ENCODE measurements at regions not wholly inside any gene's neighbourhood (a gene's known extent, or its start where the extent isn't known, plus 50 kb on each side); places are given as distances from the start of the nearest gene placed in this dataset.

DNA sequence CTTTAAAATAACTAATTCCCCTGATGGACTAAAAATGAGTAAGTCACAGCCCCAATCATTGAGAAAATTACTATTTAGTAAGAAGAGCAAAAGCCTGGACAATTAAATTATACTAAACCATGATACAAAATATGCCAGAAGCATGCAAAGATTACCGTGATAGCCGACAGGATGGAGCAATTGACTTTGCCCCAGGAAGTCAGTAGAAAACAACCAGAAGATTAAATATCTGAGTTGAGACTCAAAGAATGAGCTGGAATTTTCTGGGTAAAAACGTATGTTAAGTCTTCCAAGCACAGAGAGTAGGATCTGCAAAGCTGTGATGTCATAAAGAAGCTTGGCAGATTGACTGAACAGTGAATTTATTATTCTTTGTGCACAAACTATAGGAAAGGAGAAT lies 816.1 kb upstream of the TENM3 start:
- no peak for DNase-seq (ENCODE audit: low spot score)

DNA sequence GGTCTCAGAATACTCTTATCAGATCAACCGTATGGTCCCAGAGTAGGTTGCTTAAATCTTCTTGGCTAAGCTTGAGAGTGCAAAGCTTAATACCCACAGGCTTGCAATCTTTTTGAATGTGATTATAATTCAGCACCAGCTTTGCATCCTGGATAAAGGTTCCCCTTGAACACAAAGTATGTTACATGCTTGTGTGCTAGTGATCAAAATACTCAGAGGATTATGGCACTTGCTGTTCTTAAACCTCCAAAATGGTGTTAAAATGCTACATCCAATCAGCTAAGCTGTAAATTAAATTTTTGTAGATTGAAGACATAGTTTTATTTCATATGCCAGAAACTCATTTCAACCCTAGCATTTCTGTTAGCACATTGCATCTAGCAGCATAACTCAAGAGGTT lies 812.2 kb upstream of the TENM3 start:
- DNase-seq (ENCODE audit: low spot score) = no peak

DNA sequence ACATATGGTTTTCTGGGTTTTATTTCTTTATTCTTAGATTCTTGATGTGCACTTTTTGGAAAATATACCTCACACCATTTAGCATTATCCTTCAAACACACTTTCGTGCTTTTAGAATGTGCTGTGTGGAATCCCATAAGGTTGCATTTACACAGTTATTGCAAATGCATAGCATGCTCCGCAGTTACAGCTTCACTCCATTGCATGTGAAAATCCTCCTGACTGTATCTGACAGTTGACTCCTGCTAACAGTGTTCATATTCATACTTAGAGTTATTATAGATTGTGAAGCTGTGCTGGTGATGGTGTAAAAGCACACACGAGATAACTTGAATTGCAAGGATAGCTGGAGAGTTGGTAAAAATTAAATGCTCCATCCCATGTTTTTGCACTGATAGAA lies 811.5 kb upstream of the TENM3 start:
- no peak for DNase-seq (ENCODE audit: low spot score)

DNA sequence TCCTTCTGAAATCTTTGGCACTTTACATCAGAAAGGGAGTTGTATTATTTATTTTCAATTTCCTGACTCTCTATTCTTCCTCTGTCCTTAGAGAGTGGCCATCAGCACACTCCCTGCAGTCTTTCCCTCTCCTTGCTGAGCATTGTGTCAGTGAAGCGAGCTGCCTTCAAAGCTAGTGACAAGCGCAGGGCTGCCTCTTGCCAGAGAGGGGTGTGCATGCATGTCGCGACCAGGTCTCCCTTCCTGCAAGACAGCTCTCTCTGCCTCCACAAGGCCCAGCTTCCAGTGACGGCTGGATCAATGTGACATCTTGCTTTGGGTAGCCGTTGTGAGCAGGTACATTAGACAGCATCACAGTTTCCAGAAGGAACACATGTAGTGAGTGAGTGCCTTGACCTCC lies 810.9 kb upstream of the TENM3 start:
- DNase-seq (ENCODE audit: low spot score) = no peak

DNA sequence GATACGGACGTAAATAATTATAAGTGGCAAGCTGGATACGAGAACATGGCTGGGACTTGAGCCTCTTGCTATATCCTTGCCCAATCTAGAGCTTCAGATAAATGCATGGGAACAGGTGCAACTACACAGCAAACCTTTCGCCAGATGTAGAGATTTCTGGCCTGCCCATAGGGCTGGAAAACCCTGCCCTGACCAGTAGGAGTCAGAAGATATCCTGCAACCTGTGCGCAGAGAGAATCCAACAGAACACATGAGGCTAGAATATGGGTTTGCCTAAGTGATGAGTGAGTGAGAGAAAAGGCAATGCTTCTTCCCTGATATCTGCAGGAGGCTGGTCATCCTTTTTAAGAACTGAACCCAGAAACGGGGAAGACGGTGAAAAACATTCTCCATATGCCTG lies 805.3 kb upstream of the TENM3 start:
- DNase-seq (ENCODE audit: low spot score) = no peak

DNA sequence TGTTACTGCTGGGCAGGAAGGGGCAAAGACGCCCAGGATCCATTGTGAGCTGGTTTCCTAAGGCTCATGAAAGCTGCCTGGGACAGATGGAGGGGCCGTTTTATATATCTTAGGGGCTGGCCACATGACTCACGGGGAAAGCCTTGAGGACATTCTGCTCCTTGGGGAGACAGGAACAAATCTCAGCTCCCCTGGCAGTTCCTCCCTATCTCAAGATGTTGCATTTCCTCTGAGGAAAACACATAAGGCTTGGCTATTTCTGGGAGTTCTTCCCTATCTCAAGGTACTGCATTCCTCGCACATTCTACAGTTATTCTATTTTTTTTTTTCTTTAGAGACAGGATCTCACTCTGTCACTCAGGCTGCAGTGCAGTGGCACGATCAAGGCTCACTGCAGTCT lies 804.6 kb upstream of the TENM3 start:
- no peak for DNase-seq (ENCODE audit: low spot score)

DNA sequence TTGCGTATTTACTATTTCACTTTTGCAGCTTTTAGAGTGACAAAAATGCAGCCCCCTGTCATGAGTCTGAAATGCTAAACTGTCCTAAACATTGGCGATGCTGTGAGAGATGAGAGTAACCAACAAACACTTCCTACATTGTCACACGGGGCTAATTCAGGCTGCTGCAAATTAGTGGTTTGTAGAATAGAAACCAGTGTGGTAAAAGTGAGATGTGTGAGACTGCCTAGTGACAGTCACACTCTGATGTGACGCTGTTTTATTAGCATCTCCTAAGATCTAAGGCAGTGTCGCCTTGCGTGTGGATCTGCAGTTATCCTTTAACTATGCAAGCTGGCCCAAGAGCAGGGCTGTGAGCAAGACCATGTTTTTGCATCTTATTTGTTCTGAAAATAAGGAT lies 800.2 kb upstream of the TENM3 start:
- DNase-seq (ENCODE audit: low spot score) = no peak

DNA sequence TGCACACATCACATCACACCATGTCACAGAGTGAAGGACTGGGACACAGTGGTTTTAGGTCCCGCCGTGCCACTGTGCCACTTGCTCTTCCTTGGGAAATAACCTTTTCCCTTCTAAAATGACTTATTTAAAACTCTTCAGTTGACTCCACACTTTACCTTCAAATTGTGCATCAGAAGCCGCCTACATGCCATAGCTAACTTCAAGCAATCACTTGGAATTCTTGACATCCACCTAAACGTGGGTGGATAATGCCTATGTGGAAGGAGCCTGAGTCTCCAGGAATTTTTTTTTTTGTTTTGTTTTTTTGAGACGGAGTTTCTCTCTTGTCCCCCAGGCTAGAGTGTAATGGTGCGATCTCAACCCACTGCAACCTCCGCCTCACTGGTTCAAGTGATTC lies 777.4 kb upstream of the TENM3 start:
- DNase-seq (ENCODE audit: low spot score) = no peak

DNA sequence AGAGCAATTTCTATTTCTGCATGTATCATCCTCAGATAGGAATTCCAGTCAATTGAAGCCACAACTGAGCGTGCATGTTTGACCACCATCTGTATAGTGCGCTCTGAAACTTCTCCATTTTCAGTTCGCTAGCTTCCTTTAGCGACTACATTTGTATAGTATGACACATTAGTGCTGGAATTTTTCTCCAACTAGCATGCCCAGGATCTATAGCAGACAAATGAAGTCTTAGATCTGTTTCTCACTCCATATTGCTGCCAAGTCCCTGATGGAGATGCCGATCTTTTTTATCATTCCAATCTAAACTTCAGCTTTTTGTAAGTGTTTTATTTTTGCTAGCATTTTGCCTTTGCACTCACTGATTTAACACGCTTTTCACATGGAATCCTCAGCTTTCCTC lies 774.8 kb upstream of the TENM3 start:
- no peak for DNase-seq (ENCODE audit: low spot score)

DNA sequence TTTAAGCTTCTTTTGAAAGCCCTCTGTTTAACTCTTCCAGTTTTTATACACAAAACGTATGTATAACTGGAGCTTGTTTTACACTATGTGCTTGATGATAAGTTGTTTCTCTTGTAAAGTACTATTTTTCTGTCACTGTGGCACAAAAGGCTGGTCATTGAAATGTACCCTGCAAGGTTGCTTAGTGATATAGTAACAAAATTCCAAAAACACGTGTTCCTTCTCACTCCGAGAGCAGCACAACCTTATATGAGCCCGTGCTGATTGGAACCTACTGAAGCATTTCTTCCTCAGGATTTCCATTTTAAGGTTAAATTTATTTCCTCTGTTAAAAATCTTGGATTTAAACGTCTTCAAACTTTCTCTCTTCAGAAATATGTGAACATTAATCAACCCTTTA lies 772.9 kb upstream of the TENM3 start:
- DNase-seq (ENCODE audit: low spot score) = no peak

DNA sequence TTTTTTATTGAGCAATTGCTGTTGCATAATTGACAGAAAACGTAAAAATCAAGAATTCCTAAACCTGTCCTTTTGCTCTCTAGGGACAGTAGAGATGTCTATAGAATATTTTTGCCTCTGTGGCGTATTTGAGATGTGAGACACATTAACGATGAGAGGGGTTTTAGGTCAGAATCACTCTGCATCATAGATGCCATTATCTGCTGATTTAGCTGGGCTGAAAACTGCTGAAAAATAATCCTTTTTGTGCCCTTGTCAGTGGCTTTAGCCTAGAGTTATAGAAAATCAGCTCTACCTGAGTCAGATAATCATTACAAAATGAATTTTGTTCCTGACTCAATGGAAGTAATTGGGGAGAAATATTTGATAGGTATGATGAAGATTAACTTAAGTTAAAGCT lies 767.8 kb upstream of the TENM3 start:
- no peak for DNase-seq (ENCODE audit: low spot score)

DNA sequence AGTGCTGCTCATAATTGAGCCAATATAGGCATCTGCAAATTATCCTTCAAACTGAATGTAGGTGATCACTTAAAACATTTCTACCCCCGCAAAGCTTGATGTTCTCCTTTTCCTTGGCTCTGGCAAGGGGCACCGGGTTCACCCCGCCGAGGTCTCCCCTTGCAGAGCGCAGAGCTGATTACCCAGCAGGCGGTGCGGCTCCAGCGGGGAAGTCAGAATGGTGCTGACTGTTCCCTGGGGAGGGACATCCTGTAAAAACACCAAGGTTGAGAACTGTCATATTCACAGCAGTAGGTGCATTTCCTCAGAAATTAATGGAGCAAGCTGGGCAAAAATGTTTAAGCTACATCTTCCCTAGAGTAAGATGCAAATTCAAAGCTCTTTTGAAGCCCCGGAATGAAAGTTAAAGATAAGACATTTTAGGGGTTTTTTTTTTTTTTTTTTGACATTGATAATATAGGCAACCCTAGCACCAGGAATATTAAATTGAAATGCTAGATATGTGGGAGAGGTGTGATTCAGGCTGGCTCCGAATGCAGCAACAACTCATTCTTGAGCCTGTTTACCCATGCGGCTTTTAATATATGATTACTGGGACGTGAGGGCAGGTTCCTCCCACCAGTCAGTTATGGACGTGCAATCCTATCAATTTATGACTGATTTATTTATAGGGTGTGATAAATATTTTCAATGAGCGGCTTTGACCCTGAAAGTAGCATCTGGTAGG lies 767.3 kb upstream of the TENM3 start:
- DNase-seq (ENCODE audit: low spot score) = no peak

DNA sequence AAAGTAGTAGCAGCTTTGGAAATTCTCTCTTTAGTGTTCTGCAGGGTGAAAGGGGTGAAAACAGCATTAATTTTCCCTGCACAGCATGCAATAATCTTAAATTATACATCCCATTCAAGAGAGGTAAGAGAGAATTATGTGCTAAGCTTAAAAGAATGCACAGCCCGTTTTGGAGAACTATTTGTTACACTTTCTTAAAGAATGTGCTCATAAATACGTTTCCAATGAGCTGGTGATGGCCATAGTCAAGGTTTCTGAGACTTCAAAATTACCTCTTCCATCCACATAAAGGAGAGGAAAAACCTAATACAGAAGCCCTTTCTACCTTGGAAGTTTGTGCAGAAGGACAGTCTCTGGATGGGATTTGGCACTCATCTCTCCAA lies 766.7 kb upstream of the TENM3 start:
- no peak for DNase-seq (ENCODE audit: low spot score)

DNA sequence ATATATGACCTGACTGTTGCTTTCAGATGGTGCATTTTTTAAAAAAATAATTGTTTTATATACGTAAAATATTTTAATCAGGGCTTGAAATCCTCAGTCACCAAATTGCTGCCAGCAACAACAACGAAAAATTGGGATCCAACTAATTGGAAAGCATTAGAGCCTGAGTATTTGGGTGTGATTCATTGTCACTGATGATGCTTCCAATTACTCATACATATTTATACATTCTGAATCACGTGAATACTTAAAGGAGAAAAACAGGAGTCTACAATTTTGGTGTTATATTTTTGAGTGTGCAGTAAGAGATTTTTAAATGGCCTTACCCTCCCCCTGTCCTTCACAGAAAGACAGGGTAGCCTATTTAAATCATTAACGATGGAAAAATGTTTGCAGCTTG lies 765.6 kb upstream of the TENM3 start:
- DNase-seq (ENCODE audit: low spot score) = no peak

DNA sequence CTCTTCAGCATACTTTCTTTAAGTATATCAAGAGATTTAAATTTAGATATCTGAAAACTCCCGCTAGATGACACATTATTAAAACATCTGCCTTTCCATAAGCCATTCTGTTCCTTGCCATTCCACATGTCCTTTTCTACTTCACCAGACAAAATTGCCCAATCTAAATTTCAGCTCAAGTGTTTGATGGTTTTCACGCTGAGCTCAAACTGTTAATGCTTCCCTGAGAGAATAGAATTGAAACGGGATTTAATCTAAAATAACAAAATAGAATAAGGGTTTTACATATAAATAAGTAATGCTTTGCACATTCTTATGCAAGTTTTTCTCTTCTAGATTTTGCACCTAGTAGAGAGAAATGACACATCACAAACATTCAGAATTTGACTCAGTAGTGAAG lies 764.5 kb upstream of the TENM3 start:
- DNase-seq (ENCODE audit: low spot score) = no peak

DNA sequence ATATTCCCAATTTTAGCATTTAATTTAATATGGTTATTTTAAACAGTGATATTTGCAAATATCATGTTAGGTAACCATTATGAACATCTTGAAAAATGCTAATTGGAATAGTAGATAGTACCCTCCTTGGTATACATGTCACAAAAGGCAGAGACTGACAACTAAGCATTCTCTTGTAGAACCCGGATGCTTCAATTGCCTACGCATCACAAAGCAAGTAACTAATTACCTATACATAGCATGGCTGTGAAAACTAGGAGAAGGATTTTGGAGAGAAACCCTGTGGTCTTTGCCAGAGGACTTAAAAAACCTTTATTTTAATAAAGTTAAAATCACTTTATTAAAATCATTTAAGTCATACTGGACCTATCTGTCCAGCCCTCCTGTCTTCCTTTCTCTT lies 764.1 kb upstream of the TENM3 start:
- DNase-seq (ENCODE audit: low spot score) = no peak

DNA sequence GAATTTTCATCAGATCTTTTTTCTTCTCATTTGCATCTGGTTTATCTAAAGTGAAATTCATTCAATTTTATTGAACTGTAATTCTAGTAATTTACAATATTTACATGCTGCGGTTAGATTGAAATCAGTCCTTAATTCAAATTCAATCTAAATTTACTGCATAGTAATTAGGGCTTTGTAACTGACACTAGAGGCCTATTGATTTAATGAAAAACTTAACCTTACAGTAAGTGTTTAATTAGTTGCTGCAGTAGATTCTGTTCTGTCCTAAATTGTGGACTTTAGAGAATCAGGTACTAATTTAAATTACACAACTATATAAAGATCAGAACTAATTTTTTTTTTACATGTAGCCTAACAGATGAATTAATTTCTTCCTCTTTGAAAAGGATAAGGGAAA lies 758.8 kb upstream of the TENM3 start:
- no peak for DNase-seq (ENCODE audit: low spot score)

DNA sequence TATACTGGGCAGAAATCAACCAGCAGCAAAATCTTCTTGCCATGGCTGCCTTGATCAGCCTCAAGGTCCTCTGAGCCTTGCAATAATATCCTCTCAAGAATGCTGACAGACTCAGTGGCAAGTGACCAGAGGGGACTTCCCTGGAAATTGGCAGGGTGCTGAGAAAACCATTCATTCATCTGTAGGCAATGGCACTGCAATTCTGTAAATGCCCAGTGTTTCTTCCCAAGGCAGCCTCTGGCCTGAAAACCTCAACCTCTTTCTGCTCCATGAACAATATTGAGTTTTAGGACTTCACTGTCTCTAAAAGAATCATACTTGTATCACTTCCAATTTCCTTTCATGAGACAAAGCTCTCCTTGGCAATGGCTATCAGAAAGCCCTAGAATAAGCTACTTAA lies 754.3 kb upstream of the TENM3 start:
- no peak for DNase-seq (ENCODE audit: low spot score)

DNA sequence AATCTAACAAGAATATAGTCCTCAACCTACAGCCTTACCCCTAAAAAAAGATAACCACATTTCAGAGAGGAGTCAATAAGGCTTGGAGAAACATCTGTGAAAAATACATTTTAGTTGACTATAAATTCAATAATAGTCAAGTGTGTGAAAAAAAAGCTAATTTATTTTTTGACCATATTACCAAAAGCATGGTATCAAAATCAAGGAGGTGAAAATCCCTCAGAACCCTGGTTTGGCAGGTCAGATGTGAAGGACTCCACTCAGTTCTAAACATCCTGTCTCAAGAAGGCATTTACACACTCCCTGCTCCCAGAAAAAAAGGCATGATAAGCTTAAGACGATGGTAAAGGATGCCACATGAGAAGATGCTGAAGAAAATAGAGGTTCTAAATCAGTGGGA lies 745.1 kb upstream of the TENM3 start:
- no peak for DNase-seq (ENCODE audit: low spot score)

DNA sequence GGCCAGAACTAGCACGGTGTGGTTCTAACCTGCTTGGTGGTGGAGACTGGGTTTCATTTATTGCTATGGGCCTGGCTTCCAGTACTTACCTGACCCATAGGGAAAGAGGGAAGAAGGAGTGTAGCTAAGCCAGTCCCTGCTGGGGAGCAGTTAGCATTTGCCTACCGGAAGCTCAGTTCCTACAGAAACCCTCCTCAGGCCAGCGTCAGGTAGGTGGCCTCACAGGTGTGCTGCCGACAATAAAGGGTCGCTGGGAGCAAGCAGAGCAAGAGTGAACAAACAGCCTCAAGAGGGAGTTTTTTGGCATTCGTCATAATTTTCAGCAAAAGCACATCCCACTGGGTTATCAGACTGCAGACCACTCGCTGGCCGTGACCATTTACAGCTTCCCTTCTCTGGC lies 740.6 kb upstream of the TENM3 start:
- DNase-seq (ENCODE audit: low spot score) = no peak

DNA sequence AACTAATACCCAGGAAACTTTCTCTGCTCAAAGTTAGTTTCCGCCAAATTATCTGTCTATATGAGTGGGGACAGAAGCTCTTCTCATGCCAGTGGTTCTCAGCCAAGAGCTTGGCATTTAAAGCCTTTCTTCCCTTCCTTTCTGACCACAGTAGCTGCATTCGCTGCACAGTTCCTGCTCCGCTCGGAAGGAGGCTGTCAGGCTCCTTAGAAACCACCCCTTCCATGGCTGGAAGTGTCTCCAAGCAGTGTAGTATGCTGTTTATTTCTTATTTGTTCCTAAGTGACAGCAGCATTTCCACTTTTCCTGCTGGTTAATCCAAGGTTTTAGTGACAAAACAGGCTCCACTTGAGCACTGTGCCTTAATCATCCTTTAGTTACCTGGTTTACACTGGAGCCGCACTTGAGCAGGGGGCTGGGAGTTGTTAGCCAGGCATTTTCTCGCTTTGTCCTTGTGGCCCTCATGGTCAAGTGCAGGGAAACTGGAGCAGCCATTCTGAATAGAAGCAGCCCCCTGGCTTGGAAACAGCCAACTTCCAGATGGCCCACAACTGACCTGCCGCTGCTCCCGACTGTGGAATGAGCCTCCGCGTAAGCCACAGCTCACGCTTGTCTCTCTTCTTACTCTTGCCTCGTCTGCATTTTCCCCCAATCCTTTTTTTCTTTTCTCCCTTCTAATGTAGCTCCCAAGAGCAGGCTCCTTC lies 739.4 kb upstream of the TENM3 start:
- no peak for DNase-seq (ENCODE audit: low spot score)

DNA sequence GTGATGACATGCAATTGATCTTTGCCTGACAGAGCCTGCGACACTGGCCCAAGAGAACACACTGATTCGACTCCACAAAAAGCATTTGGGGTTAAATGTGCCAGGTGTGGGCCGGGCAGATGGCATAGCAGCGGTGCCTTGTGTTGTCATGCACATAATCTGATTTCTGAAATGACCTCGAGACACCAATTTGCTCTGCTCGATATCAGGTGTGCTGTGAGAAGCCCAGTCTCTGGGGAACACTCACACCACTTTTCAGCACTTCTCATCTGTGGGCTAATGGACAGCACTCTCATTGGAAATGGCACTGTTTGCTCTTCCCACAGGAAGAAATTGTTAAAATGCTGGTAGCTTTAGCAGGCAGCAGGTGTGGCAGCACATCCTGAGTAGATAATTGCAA lies 738.3 kb upstream of the TENM3 start:
- no peak for DNase-seq (ENCODE audit: low spot score)

DNA sequence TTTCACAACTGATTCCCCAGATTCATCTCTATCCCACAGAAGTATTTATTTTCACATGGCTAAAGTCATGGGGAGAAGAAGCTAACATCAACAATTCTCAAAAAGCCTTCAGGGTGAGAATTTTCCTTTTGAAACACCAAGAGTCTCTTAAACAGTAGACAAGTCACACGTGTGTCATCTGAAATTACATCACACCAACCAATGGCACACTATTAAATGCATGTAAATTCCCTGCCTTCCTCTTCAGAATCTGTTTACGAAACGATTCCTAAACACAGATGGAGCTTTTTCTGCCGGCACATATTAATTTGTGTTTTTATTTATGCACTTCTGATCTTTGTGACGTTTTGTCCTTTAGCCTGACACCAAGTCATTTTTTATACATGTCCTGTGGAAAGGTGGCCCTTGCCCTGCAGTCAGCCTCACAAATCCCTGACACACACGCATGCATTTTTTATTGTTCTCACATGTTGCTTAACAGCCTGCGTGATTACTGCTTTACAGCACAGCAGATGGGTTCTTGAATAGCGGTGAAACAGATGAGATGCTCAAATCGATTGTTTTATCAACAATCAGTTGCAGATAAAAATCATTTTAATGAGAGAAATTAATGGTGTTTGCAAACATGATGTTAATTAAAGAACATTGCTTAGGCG lies 735.9 kb upstream of the TENM3 start:
- DNase-seq (ENCODE audit: low spot score) = no peak

DNA sequence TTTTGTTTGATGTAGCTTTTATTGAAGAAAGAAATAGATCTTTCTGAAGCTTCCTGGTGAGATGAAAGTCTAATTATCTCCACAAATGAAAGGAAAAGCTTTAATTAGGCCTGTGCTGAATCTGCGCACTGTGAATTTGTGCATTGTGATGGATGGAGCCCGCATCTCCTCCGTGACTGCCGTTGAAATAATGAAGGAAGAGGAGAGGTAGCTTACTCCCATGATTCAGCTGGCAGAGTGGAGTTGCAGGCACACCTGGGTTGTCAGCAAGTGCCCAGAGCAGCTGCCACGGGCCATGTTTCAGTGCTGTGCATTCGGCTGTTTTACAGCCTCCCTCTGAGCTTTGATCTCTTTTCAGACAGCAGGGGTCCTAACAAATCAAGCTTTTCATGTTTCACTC lies 735.3 kb upstream of the TENM3 start:
- no peak for DNase-seq (ENCODE audit: low spot score)

All from AG08395 (cell line).